Muscle layer of colon (tissue), 2 donors: ENCODE measurements at regions not wholly inside any gene's neighbourhood (a gene's known extent, or its start where the extent isn't known, plus 50 kb on each side); places are given as distances from the start of the nearest gene placed in this dataset.

Source experiments
- H3K27ac ChIP-seq: one replicate; pipeline ENCODE4 v1.7.0; 2013; ENCODE audit warnings: low read depth, mild to moderate bottlenecking, low read length, moderate library complexity
- H3K27me3 ChIP-seq, 2 donors: one replicate each; pipeline ENCODE4 v1.7.0; 2013; ENCODE audit warnings: low read length in 2 of 2, mild to moderate bottlenecking in 2 of 2; ENCODE audit not compliant: insufficient read depth in 2 of 2, control insufficient read depth in 1 of 2
- H3K36me3 ChIP-seq: one replicate; pipeline ENCODE4 v1.7.0; 2013; ENCODE audit warnings: mild to moderate bottlenecking, low read length; ENCODE audit not compliant: insufficient read depth
- H3K4me1 ChIP-seq: one replicate; pipeline ENCODE4 v1.7.0; 2013; ENCODE audit warnings: mild to moderate bottlenecking, low read length; ENCODE audit not compliant: insufficient read depth
- H3K4me3 ChIP-seq, 2 donors: one replicate each; pipeline ENCODE4 v1.7.0; 2013; ENCODE audit warnings: low read length in 2 of 2, low read depth in 1 of 2, mild to moderate bottlenecking in 1 of 2, moderate library complexity in 1 of 2
- H3K9ac ChIP-seq: one replicate; pipeline ENCODE4 v1.7.0; 2013; ENCODE audit warnings: low read length
- H3K9me3 ChIP-seq: one replicate; pipeline ENCODE4 v1.7.0; 2013; ENCODE audit warnings: mild to moderate bottlenecking, low read length
- donor health status: abdominal sarcoma.
- donor health status: Adenocarcinoma of cecum.

DNA sequence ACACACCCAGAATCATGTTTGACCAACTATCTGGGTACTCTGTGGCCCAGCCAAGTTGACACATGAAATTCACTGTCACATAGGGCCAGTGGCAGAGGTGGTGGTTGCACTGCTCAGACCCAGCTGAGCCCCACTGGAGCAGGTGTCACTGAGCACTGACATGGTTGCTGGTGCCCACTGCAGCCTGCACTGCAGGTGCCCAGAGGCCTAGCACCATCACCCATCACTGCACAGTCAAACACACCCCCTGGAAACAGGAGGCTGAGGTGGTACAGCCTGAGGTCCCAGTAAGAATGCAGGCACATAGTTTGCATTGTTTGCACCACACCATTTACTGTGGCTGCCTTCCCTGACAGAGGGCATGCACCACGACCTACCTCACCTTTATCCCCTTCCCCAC lies 278.7 kb upstream of the MGAT5 start:
- Histone ChIP-seq H3K36me3 (no peaks in the 10 kb centered on the region), H3K9ac (no peak overlapping the region), H3K4me3 (no peak overlapping the region), H3K4me1 (no peaks in the 10 kb centered on the region), H3K27ac (no peak overlapping the region), H3K27me3 (no peaks in the 10 kb centered on the region), H3K9me3 (no peaks in the 10 kb centered on the region)

DNA sequence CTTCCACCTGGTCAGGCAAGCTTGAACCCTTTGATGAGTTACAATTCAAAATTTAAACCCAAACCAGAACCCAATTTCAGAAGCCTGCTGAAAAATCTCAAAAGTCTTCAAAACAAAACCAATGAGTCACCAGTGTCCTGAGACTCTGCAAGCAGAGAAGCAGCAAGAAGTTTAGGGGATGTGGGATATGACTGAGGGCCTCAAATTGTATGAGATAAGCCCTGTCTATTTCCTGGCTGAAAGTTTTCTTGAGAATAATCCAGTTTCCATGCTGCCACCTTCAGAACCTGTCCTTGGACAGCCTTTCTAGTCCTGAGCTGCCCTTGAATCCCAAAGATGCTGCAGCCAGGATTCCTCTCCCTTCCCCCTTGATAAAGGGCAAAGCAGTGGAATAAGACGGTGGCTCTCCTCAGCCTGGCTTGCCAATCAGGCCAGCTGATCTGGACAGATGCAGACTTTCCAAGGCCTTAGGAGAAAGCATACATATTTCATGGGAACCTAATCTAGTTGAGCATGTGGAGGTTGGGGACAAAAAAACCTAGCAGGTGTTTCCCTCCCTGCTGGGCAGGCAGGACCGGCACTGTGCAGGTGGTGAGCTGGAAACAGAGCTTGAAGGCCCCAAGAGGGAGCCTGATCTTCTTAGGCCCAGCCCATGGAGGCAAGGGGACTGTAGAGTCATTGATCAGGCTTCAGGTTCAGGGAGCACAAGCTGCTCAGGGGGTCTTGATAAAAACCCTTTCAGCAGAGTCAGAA lies 278.0 kb upstream of the MGAT5 start:
- Histone ChIP-seq H3K4me3 (no peak overlapping the region), H3K27ac (no peak overlapping the region), H3K27me3 (no peaks in the 10 kb centered on the region), H3K9me3 (no peaks in the 10 kb centered on the region), H3K9ac (no peak overlapping the region), H3K36me3 (no peaks in the 10 kb centered on the region), H3K4me1 (no peaks in the 10 kb centered on the region)

DNA sequence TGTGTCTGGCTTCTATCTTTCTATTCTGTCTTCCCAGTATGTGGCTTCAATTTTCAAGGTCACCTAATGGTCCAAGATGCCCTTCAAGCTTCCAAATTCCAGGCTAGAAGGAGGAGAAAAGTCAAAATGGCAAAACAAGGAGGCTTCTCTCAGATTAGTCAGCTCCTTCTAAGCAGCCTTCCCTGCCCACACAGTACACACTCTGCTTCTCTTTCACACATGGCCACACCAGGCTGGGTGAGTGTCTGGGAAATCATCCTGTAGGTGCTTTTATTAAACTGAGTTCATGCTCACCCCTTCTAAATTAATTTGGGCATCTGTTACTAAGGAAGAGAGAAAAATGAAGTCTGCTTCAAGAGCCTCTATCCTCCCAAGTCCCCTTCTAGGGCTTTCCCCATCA lies 277.2 kb upstream of the MGAT5 start:
- no peaks in the 10 kb centered on the region for H3K27me3 ChIP-seq
- H3K4me3 ChIP-seq, result no peak overlapping the region
- no peaks in the 10 kb centered on the region for H3K36me3 ChIP-seq
- H3K9me3 ChIP-seq, result no peaks in the 10 kb centered on the region
- H3K27ac ChIP-seq, result no peak overlapping the region
- no peaks in the 10 kb centered on the region for H3K4me1 ChIP-seq
- H3K9ac ChIP-seq, result no peak overlapping the region

DNA sequence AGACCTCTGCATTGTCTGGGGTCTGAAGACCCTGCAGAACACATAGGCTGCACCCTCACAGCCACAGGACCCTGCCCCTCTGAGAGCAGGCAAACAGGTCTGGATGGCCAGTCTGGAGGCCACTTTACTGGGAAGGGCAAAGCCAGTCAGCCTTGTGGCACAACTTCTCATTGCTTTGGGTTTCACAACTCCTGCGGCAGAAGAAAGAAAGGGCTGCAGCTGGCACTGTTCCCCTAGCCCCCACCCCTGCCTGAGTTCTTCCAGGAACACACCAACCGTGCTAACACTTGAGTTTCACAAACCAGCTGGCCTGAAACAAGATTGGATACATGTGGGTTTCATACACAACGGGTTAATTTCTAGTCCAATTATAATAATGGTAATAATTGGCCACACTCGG lies 276.5 kb upstream of the MGAT5 start:
- H3K4me1 ChIP-seq, result no peaks in the 10 kb centered on the region
- no peak overlapping the region for H3K4me3 ChIP-seq
- no peak overlapping the region for H3K9ac ChIP-seq
- H3K9me3 ChIP-seq, result no peaks in the 10 kb centered on the region
- no peak overlapping the region for H3K27ac ChIP-seq
- H3K27me3 ChIP-seq, result no peaks in the 10 kb centered on the region
- no peaks in the 10 kb centered on the region for H3K36me3 ChIP-seq

DNA sequence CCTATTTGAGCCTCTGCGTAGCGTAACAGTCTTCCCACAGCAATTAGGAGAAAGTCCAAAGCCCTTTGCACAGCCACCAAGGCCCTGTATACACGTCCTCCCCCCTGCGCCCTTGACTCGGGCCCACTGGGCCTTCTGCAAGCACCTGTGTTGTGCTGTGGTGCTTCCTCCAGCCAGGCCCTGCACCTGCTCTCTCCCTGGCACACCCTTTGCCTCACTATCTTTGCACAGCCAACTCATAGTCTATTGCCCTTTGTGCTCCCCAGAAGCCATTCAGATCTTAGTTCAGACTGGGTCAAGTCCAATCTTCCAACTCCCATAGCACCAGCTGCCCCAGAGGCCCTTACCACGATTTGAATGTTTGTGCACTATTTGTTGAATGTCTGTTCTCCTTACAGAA lies 271.6 kb upstream of the MGAT5 start:
- no peaks in the 10 kb centered on the region for H3K9me3 ChIP-seq
- H3K27me3 ChIP-seq, result no peaks in the 10 kb centered on the region
- no peaks in the 10 kb centered on the region for H3K36me3 ChIP-seq
- no peak overlapping the region for H3K4me3 ChIP-seq
- H3K4me1 ChIP-seq, result no peaks in the 10 kb centered on the region
- no peak overlapping the region for H3K9ac ChIP-seq
- H3K27ac ChIP-seq, result no peak overlapping the region

DNA sequence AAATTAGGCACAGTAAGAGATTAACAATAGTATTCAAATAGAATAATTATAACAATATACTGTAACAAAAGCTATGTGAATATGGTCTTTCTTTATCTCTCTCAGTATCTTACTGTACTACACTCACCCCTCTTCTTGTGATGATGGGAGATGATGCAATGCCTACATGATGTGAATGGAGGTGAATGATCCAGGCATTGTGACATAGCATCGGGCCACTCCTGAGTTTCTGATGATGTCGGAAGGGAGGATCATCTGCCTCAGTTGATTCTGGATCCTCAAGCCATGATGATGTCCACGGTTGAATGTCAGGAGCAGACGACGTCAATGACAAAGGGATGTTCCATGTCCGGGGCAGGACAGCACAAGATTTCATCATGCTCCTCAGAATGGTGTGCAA lies 268.3 kb upstream of the MGAT5 start:
- no peaks in the 10 kb centered on the region for H3K27me3 ChIP-seq
- H3K9me3 ChIP-seq, result no peaks in the 10 kb centered on the region
- no peaks in the 10 kb centered on the region for H3K4me1 ChIP-seq
- no peaks in the 10 kb centered on the region for H3K36me3 ChIP-seq
- no peak overlapping the region for H3K27ac ChIP-seq
- H3K4me3 ChIP-seq, result no peak overlapping the region
- no peak overlapping the region for H3K9ac ChIP-seq

DNA sequence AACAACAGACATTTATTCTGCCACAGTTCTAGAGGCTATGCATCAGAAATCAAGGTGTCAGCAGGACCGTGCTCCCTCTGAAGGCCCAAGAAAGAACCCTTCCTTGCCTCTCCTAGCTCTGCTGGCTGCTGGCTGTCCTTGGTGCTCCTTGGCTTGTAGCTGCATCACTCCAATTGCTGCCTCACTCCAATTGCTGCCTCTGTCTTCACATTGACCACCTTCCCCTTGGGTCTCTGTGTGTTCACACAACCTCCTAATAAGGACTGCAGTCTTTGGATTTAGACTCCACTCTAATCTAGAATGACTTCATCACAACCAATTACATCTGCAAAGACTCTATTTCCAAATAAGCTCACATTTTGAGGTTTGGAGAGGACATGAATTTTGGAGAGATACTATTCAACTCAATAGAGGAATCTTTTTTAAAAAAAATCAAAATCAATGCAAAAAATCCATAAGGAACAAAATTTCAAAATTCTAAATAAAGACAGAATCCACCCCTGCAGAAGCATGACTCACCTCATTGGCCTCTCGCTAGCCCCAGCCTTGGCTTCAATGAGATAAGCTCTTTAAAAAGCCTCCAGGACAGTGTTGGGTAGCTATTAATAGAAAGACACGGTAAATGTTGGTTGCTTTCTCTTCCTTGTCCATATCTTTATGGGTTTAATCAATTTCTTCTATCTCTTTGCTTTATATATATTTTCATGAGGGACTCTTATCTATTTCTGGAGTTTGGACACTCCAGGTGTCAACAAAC lies 267.6 kb upstream of the MGAT5 start:
- Histone ChIP-seq H3K9ac (no peak overlapping the region), H3K27me3 (no peaks in the 10 kb centered on the region), H3K27ac (no peak overlapping the region), H3K4me1 (no peaks in the 10 kb centered on the region), H3K9me3 (no peaks in the 10 kb centered on the region), H3K4me3 (no peak overlapping the region), H3K36me3 (no peaks in the 10 kb centered on the region)

DNA sequence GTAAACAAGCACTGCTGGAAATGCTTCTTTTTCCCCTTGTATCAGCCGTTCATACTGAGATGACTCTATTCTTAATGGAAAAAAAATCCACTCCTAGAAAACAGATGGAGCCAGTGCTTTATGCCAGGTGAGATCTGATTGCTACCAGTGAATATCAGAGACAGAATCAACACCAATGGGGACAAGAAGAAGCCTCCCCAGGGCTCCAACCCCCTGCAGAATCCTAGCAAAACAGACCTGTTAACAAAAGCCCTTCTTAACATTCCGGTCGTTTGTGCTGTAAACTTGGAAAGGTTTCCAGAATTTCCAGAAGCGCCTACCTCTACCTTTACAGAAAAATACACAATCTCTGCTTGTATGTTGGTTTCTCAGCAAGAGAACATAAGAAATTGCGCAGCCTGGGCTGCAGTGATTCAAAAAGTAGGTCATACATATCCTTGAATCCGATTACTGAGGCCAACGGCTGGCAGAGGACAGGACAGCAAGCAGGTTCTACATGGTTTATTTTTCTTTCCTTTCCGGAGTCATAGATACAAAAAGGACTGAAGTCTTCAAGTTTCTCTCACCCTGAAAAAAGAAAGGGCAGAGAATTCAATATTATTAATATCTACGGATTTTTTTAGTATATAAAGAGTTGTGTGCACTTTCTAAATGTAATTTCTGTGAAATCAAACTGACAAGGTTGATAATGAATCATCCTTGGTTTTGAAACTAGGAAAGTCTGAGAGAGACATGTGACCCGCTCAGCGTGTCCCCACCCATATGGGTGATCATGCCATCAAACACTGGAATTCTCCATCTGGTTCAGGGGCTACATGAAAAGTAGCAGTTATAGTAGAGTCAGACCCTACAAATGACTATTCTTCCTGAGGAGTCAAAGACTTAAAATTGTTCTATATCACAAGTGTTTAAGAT lies 266.7 kb upstream of the MGAT5 start:
- H3K4me3 ChIP-seq, result no peak overlapping the region
- H3K27ac ChIP-seq, result no peak overlapping the region
- no peaks in the 10 kb centered on the region for H3K27me3 ChIP-seq
- no peaks in the 10 kb centered on the region for H3K9me3 ChIP-seq
- no peaks in the 10 kb centered on the region for H3K36me3 ChIP-seq
- H3K4me1 ChIP-seq, result no peaks in the 10 kb centered on the region
- no peak overlapping the region for H3K9ac ChIP-seq

DNA sequence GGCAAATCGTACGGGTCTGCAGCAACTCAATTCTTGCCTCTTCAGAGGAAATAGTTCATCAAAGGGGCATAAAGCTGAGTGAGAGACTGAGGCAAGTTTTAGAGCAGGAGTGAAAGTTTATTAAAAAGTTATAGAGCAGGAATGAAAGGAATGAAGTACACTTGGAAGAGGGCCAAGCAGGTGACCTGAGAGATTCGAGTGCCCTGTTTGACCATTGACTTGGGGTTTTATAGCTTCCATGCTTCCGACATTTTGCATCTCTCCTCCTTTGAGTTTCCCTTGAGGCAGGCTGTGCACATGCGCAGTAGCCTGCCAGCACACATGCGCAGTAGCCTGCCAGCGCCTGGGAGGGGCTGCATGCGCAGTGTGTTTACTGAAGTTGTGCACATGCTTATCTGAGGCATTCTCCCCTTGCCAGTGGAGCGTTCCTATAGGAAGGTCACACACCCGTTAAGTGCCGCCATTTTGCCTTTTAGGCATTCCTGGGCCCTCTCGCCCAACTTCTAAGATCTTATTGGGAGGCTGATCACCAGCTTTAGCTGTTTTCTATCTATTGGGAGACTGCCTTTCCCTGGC lies 265.5 kb upstream of the MGAT5 start:
- H3K9me3 ChIP-seq, result no peaks in the 10 kb centered on the region
- no peak overlapping the region for H3K27ac ChIP-seq
- no peaks in the 10 kb centered on the region for H3K36me3 ChIP-seq
- H3K4me1 ChIP-seq, result no peaks in the 10 kb centered on the region
- no peak overlapping the region for H3K4me3 ChIP-seq
- H3K27me3 ChIP-seq, result no peaks in the 10 kb centered on the region
- no peak overlapping the region for H3K9ac ChIP-seq

DNA sequence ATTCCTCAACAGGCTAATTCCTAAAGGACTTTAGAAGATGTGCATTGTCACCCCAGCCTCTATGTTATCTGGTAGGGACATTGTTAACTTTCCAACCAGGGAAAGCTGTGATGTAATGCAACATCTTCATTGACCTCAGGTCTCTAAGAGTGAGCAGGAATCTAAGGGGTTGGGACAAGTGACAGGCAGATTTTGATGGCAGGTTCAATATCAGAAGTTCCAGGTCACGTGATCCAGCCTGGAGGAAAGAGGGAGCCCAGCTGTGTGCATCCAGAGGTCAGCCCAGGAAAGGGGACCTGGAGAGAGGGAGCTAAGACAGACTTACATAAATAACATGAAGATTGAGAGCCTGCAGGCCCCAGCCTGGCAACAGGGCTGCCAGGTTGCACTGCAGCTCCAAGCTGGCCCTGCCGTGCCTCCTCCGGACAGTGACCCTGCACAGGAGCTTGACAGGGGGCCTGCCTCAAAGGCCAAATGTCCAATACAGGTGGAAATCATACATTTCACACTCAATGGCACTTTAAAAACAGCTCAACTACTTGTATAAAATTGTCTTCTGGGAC lies 262.2 kb upstream of the MGAT5 start:
- H3K36me3 ChIP-seq, result no peaks in the 10 kb centered on the region
- no peak overlapping the region for H3K9ac ChIP-seq
- H3K27me3 ChIP-seq, result no peaks in the 10 kb centered on the region
- no peak overlapping the region for H3K27ac ChIP-seq
- no peaks in the 10 kb centered on the region for H3K4me1 ChIP-seq
- no peak overlapping the region for H3K4me3 ChIP-seq
- H3K9me3 ChIP-seq, result no peaks in the 10 kb centered on the region

DNA sequence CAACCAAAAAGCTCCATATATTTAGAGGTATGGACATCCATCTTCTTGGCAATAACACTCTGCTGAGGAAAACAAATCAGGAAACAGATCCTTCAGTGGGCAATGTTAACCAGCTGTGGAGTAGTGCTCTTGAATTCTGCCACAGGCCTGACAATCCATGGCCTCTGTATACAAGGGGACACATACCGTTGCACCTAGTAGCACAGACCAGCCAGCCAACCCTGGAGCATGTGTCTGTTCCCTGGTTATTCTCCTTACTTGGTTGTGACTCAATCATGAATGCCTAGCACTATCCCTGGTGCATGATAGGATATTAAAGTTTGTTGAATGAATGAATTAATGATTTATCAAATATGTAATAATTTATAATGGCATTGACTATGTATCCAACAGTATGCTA lies 261.4 kb upstream of the MGAT5 start:
- Histone ChIP-seq H3K9me3 (no peaks in the 10 kb centered on the region), H3K9ac (no peak overlapping the region), H3K4me3 (no peak overlapping the region), H3K27me3 (no peaks in the 10 kb centered on the region), H3K4me1 (no peaks in the 10 kb centered on the region), H3K36me3 (no peaks in the 10 kb centered on the region), H3K27ac (no peak overlapping the region)
